ENCODE measurements at regions not wholly inside any gene's neighbourhood (a gene's known extent, or its start where the extent isn't known, plus 50 kb on each side); places are given as distances from the start of the nearest gene placed in this dataset.

DNA sequence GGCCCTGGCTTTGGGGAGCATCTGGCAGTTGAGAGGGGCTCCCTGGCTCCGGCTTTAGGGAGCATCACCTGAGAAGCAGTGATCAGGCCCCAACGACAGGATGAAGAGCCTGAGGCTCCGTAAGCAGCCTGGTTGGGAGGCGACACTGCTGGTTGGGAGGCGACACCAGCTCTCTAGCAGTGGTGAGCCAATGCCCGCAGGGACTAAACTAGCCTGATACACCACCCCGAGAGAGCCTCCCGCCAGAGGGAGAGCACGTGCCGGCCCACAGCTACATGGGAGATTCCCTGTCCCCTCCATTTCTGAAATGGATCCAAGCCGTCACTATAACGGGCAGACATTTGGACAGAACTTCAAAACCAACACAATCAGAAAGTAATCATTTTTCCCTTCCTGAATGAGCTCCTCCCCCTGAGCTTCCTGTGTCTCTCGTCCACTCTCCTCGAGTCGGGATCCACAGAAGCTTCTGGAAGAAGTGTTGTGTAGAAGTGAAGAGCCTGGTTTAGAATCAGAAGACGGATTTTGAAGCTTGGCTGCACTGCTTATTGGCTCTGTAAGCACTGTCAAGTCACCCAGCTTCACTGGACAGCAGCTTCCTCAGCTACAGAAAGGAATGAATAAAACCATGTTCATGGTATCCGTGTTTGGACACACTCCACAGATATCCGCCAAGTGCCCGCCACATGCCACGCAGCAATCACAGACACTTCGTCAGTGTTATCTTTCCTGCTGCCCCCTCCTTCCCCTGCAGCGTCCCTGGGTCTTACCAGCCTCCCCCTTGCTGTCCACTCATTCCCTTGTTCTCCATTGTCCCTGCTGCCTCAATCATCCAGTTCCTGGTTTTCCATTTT, 199.6 kb downstream of the TTLL2 start:
- no peak for DNase-seq

- no peak for DNase-seq
These were observed 200.9 kb downstream of the TTLL2 start for GRCh38 chr6:167525774-167526173.

DNA sequence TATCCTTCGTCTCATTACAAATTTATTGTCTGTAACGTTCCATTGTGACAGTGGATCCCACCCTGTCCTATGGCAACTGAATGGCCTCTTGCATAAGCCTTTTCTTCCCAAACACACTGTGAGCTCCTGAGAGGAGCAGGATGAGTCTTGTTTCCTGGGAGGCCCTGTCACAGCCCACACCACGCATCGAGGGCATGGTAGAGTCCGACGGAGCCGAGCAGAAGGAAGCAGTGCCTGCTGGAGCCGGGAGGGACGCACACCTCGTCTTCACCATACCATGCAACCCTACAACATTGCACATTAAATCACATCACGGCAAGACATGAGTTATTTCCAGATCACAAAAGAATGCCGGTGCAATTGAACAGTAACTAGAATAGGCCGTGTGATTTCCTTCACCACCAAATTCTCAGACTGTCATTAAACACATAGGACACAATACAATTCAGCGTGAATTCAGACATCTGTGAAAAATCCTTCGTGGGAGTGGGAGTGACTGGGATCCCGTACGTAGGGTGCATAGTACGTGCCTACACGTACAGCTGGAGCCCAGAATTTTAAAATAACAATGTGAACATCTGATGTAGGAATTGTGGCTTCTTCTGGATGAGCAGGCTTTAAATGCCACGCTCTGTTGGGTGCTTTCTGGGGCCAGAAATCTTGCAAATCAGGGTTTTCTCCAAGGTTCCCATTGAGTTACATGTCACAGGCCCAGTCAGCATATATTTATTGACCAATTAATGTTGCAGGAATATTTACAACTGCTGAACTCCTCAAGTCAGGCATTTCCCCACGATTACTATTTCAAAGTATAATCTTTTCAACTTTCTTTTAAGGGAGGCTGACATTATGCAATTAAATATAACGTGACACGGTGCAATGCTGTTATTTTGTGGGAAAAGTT, 201.8 kb downstream of the TTLL2 start:
- DNase-seq, result no peak

DNA sequence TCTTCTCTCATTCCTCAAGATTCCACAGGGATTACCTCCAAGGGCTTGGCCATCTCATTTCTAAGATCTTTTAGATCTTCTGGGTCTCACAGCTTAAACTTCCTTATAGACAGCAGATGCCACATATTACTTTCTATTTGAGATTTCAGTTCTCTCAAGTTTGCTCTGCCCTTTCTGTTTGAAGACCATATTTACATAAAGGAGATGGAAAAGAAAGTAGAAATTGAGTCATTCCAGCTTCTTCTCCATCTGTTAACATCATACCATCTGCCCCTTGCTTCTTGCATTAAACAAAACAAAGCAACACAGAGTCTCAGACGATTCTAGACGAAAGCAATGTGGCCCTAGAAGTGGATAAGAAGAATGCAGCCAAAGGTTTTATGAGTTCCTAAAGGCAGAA, 203.4 kb downstream of the TTLL2 start:
- DNase-seq, result no peak

GRCh38 chr6:167528976-167529375, 204.1 kb downstream of the TTLL2 start:
- no peak for DNase-seq

GRCh38 chr6:167529444-167530335, 204.8 kb downstream of the TTLL2 start:
- no peak for DNase-seq

DNA sequence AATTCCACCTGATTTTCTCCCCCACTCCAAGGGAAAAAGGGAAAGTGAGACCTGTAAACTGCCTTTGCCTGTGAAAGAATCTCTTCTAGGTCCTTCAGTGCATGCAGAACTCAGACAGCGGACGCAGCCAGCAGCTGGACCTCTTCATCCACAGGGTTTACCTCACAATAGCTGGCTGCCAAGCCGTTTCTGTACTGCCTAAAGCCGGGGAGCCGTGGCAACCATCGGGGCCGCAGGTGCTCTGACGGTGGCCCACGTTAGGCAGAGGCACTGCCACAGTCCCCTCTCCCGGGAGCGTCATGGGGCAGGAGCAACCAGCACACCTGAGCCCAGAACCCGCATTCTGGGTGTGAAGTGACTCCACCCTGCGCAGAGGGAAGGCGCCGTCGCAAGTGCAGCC, 206.1 kb downstream of the TTLL2 start:
- DNase-seq, result no peak

GRCh38 chr6:167532410-167533288, 207.8 kb downstream of the TTLL2 start:
- no peak for DNase-seq

DNA sequence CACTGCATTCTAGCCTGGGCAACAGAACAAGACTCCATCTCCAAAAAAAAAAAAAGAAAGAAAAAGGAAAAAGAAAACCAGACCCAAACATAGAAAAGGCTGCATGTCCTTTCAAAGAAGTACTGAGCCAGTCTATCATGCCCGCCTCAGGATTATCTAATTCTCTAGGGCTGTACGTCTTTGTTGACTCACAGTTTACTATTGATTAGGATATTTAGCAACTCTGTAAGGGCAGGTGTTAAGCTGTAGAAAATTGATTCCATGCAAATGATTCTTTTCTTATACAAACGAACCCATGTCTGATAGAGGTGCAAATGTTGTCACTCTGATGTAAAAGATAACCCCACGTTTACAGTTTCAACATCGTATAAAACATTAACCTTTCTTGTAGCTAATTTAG, 209.0 kb downstream of the TTLL2 start:
- DNase-seq, result no peak

- DNase-seq, result no peak
These were observed 212.9 kb downstream of the TTLL2 start for GRCh38 chr6:167537816-167538215.

- no peak for DNase-seq
These were observed 213.9 kb downstream of the TTLL2 start for GRCh38 chr6:167538746-167539145.

DNA sequence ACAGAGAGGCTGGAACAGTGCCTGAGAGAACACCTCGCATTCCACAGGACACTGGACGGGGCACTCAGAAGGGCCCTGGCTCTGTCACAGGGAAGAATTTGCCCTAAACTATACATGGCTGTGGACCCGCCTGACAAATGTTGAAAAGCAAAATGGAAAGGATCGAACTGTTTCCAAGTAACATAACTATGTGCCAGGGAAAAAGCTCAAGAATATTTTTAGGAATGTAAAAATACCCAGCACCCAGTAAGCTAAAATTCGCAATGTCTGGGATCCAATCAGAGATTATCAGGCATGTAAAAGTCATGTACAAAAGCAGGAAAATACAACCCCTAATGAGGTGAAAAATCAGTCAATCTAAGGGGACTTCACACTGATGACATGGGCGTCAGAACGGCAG, 215.9 kb downstream of the TTLL2 start:
- no peak for DNase-seq

DNA sequence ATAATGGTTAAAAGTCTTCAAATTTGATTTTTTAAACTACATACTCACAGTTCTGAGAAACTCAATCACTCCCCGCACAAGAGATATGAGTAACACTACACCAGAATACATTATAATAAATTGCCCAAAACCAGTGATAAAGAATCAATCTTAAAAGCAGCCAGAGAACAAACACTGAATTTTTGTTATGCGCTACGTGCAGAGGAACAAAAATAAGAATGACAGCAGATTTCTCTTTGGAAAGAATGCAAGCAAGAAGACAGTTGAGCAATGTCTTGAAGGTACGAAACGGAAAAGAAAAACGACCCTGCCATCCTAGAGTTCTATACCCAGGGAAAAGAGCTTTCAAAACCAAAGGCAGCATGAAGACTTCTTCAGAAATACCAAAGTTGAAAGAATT, 216.7 kb downstream of the TTLL2 start:
- DNase-seq, result no peak

DNA sequence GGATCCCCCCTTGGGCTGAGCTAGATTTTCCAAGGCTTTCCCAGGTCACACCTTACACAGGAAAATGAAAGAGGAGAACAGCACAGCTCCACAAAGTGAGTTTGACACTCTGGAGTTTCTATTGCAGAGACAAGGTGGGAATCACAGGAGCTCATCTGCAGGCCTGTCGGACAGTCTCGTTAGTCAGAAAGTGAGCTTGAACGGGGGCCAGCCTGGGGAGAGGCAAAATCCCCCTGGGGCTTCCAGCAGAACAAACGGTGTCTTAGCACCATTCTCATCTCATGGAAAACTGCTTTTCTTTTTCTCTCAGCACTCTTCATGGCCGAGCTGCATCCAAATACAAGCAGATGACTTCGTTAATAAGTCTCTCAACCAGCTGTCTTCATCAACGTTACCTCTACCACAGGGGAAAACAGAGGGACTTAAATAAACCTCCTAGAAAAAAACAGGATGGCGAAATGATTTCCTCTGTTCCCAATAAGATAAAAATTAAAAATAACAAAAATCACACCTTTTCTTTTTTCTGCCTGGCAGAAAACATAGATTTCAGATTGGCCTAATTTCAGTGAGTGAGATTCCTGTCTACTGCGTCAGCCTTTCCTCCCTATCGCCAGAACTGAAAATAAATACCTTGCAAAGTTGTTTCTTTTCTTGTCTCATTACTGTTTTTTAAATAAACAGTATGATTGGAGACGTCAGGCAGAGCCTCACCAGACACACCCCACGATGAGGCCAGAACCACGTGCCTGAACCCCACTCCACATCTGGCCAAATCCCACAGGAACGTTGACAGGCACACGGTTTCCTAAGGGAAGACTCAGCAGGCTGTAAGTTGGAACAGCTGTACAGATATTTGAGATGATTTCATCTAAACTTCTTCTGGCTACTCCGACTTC, 219.0 kb downstream of the TTLL2 start:
- no peak for DNase-seq

DNA sequence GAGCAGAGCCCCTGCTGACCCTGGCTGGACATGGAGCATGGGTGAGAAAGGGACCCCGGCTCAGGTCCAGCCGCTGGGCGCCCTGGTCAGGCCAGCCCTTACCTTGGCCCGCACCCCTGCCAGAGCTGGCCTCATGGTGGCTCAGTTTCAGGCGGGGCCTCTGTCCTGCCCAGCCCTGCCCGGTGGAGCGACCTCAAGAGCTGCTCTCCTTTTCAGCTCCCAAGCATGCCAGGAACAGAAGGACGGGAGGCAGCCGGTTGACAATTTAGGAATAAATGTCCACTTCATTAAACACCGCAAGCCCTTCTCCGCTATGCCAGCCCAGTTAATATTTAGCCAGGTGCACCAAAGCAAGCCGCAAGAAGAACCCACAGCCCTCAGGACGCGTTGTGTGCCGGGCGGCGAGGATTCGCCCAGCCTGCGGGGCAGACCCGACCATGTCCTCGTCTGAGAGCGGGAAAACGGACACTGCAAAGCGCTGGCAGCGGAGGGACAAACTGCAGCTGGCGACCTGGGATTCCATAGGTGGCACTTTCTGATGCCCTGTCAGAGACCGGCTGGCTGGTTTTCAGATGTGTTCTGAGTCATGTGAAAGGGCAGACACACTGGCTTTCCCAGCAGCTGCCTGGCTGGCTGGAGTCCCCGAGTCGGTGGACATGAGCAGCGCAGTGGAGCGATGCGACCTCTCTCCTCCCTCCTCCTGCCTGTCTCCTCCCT, 221.9 kb downstream of the TTLL2 start:
- DNase-seq, result no peak

- no peak for DNase-seq
These were observed 222.4 kb downstream of the TTLL2 start for GRCh38 chr6:167547328-167547692.

DNA sequence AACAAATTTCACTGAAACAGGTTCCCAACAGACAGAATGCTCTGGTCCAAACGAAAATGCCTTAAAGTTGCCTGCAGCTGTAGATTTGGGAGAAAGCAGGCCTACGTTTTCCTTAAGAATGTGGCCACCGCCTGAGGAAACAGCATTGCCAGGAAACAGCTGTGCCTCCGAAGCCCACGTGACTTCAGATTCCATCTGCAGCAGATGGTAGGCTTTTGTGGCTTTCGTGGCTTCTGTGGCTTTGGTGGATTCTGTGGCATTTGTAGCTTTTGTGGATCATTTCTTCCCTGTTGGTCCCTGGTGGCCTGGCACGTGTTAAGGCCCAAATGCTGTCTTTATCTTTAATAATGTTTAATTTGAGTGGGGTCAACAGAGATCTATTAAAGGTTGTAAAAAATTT, 222.9 kb downstream of the TTLL2 start:
- DNase-seq, result no peak

GRCh38 chr6:167548451-167548850, 223.6 kb downstream of the TTLL2 start:
- no peak for DNase-seq

DNA sequence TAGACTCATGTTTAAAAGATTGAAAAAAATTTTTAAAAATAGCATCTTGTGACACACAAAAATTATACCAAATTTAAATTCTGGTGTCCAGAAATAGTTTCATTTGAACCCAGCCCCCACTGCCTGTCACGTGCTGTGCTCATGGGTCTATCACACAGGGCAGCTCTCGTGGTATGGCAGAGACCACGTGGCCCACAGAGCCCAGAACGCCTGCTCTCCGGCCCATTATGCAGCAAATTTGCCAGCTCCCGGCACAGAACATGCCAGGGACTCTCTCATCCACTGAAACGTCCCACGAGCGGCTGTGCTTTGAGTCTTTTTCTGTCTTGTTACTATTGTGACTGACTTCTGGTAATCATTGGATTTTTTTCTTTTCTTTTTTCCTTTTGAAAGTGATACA, 224.3 kb downstream of the TTLL2 start:
- no peak for DNase-seq

- no peak for DNase-seq
These were observed 226.2 kb downstream of the TTLL2 start for GRCh38 chr6:167550941-167551627.

All from bone marrow (tissue), 2 donors.